Astrocyte of the cerebellum (primary cell): ENCODE measurements at regions not wholly inside any gene's neighbourhood (a gene's known extent, or its start where the extent isn't known, plus 50 kb on each side); places are given as distances from the start of the nearest gene placed in this dataset.

Source experiments
- DNase-seq: peaks from one replicate; pipeline ENCODE4 v3.0.0-alpha.2; 2011; ENCODE audit warnings: low read depth
- H3K4me3 ChIP-seq: 2 replicates; pipeline ENCODE4 v1.5.1; 2011; ENCODE audit warnings: mild to moderate bottlenecking, low read depth, low read length, moderate library complexity
- in situ Hi-C: cut with HindIII; loops from 2 replicates; pipeline ENCODE4 v1.10.0; 2017; ENCODE audit warnings: low sequenced_read_pairs
- TF ChIP-seq, protein P1 (sequence below): IDR thresholded peaks from 2 replicates; pipeline ENCODE4 v1.5.1; 2012; ENCODE audit warnings: low read length, low read depth, moderate library complexity, mild to moderate bottlenecking; ENCODE audit errors: missing control alignments

DNA sequence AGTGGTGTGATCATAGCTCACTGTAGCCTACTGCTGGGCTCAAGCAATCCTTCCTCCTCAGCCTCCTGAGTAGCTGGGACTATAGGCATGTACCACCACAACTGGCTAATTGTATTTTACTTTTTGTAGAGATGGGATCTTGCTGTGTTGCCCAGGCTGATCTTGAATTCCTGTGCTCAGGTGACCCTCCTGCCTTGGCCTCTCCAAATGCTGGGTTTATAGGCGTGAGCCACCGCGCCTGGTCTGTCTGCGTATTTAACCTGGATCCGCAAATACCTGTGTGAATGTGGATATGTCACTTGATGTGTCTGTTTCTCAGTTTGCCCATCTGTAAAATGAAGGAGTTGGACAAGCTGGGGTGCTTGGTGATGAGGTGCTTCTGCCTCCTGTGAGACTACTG is 123.9 kb downstream of the BAMBI start:
- TF ChIP-seq, protein P1, sequence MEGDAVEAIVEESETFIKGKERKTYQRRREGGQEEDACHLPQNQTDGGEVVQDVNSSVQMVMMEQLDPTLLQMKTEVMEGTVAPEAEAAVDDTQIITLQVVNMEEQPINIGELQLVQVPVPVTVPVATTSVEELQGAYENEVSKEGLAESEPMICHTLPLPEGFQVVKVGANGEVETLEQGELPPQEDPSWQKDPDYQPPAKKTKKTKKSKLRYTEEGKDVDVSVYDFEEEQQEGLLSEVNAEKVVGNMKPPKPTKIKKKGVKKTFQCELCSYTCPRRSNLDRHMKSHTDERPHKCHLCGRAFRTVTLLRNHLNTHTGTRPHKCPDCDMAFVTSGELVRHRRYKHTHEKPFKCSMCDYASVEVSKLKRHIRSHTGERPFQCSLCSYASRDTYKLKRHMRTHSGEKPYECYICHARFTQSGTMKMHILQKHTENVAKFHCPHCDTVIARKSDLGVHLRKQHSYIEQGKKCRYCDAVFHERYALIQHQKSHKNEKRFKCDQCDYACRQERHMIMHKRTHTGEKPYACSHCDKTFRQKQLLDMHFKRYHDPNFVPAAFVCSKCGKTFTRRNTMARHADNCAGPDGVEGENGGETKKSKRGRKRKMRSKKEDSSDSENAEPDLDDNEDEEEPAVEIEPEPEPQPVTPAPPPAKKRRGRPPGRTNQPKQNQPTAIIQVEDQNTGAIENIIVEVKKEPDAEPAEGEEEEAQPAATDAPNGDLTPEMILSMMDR = no peak
- DNase-seq = no peak

DNA sequence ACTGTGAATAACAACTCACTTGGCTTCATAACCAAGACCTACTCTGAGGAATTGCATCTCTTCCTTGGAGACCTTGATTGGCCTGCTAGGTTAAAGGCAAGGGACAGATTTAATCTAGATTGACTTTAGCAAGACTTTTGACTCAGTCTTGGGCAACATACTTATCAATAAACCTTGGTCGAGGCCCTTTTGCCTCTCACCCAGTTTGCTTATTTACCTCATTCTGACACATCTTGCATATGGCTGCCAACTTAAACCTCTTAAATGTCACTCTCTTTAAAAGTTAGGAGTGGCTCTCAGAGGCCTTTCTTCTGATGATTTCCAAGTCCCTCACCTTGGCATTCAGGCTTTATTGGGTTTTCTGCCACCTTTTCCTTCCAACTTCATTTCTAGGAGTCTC is 124.5 kb downstream of the BAMBI start:
- no peak overlapping the region for H3K4me3 ChIP-seq
- no peak for DNase-seq
- TF ChIP-seq, protein P1 = no peak
- in situ Hi-C loops = no loop called here

More for the DNA sequence above, 123.9 kb downstream of the BAMBI start:
- in situ Hi-C loops = no loop called here
- no peak overlapping the region for H3K4me3 ChIP-seq

DNA sequence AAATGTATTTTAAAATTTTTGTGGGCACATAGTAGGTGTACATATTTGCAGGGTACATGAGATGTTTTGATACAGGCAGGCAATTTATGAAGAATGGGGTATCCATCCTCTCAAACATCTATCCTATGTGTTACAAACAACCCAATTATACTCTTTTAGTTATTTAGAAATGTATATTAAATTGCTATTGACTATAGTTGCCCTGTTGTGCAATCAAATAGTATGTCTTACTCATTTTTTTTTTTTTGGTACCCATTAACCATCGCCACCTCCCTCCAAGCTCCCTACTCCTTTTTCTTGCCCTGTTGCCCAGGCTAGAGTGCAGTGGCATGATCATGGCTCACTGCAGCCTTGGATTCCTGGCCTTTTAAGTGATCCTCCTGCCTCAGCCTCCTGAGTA is 128.1 kb downstream of the BAMBI start:
- TF ChIP-seq, protein P1 = no peak
- H3K4me3 ChIP-seq = no peak overlapping the region
- in situ Hi-C loops = no loop called here
- no peak for DNase-seq

DNA sequence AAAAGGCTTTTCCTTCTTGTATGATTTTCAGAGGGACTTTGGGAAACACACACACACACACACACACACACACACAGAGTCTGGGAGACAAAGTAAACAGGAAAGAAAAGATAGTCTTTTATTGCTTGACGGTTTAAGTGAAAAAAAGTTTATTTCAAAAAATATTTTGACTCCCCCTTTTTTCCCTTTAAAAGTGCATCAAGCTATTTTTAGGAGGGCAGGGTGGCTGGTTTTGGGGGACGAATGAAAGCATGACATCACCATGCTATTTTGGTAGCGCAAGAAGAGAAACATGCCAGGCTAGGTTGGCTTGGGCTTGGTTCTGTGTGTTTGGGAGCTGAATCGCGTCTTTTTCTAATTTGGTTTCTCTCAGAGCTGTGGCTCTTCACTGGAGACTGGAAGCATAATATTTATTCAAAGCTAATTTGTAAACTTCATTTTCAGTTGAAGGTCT is 129.2 kb downstream of the BAMBI start:
- no peak overlapping the region for H3K4me3 ChIP-seq
- TF ChIP-seq, protein P1 = no peak
- in situ Hi-C loops = no loop called here
- DNase-seq = no peak

DNA sequence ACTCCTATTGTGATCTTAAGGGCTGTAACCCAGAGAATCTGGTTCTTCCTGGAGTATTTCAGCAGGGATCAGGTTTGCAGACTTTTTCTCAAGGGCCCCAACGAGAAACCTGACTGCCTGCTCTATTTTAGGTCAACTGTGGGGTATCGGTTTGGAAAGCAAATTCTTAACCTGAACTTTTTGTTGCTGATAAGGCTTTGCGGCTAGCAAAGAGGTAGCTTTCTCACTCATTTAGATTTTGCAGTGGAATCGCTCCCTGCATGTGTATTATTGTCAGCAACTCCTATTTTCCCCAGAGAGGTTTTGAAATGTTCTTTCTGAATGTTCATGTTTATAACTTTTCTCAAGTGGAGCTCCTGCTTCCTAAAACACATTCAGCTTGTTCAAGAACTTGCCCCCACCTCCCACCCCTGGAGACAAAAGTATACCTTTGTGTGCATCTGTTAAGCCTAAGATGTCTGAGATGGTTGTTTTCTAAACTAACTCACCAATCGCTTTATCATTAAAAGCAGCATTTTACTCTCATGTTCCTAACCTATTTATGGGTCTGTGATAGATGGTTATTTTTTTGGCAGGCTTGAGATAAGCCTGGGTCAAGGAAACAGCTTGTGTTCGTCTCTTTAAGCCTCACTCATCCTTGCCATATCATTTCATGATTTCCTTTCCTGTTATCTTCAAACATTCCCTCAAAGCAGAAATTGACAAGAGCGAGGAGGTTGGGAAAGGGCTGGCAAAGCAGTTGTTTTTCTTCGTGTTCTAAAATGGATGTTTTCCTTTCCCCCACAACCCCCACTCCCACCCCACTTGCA is 129.8 kb downstream of the BAMBI start:
- TF ChIP-seq, protein P1 = no peak

DNA sequence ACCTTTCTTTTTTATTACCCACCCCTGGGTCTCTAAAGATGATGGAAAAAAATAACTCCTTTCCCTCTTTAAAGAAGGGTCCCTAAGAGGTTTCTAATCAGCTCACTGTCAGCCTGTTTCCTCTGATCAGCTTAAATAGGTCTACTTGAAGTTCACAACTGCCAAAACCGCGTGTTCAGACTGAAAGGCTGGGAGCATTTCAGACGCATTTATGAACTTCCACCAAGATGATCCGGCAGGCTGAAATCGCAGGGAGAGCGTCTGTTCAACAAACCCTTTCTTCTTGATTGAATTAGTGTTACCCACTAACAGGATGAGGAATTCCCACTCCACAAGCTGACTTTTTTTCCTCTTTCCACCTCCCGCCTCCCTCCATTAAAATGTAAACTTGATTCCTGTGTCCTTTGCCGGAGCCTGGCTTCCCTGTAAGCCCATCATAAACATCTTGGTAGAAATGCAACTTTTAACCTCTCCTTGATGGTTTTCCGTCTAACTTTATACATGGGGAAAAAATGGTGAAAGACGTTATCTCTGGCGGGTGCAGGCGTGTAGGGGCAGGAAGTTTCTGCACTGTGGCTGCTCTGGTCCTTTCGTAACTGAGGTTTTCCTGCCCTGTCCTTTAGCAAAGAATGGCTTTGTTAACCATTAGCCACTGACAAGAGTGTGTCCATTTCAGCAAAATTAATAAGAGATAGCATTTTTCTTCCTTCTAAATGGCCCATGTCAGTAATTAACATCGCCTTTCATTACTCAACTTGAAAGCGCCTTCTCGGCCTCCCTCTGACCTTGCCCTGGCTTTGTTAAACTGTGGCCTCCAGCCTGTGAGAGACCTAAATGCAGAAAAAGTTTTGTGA is 130.7 kb downstream of the BAMBI start:
- DNase-seq = no peak
- TF ChIP-seq, protein P1 = no peak
- no peak overlapping the region for H3K4me3 ChIP-seq
- in situ Hi-C loops = no loop called here

More for the DNA sequence above, 129.8 kb downstream of the BAMBI start:
- DNase-seq = no peak
- no peak overlapping the region for H3K4me3 ChIP-seq
- in situ Hi-C loops = no loop called here
